Caco-2 (cell line): ENCODE measurements at regions not wholly inside any gene's neighbourhood (a gene's known extent, or its start where the extent isn't known, plus 50 kb on each side); places are given as distances from the start of the nearest gene placed in this dataset.

Experiments
- BruUV-seq: library from RNA; stranded (reverse); fragments of 400-500 nt; replicated peaks from 2 replicates; lab custom pipeline; 2021; lab: Mats Ljungman, UMichigan
- CTCF ChIA-PET: fragments of 300-600 bp; sonication (Branson Sonifier 250); formaldehyde crosslinking; loops from one replicate; lab custom pipeline; 2022; ENCODE audit warnings: antibody characterized with exemption; lab: Charles Lee
- POLR2A ChIA-PET: fragments of 300-600 bp; sonication (Branson Sonifier 250); formaldehyde crosslinking; loops from one replicate; lab custom pipeline; 2022; ENCODE audit warnings: antibody characterized with exemption; lab: Charles Lee
- DNase-seq, 2 experiments: peaks; one replicate each; pipeline versions ENCODE4 v3.0.0 to v3.0.0-alpha.2; 2020 to 2022
- H3K27me3 ChIP-seq: replicated peaks from 2 replicates; pipeline ENCODE4 v1.6.0; 2011; ENCODE audit warnings: low read length; ENCODE audit not compliant: control insufficient read depth, insufficient read depth
- H3K36me3 ChIP-seq: 2 replicates; pipeline ENCODE4 v1.5.1; 2011; ENCODE audit warnings: low read length; ENCODE audit not compliant: control insufficient read depth, insufficient read depth
- H3K4me1 ChIP-seq: fragments of 250-450 bp; sonication (Bioruptor Pico); 2 replicates; pipeline ENCODE4 v1.5.1; 2020; ENCODE audit warnings: mild to moderate bottlenecking
- H3K4me3 ChIP-seq: 2 replicates; pipeline ENCODE4 v1.5.1; 2011; ENCODE audit warnings: low read depth, mild to moderate bottlenecking, control low read depth, low read length
- H3K9me3 ChIP-seq: fragments of 250-450 bp; sonication (Bioruptor Pico); 2 replicates; pipeline ENCODE4 v1.5.1; 2020; ENCODE audit warnings: mild to moderate bottlenecking, moderate library complexity
- H3K27ac Mint-ChIP-seq: one replicate; pipeline ENCODE4 v1.8.0; 2022; ENCODE audit warnings: mixed read lengths; ENCODE audit not compliant: unreplicated experiment
- H3K27me3 Mint-ChIP-seq: one replicate; pipeline ENCODE4 v1.8.0; 2022; ENCODE audit warnings: mixed read lengths; ENCODE audit not compliant: insufficient read depth, unreplicated experiment
- H3K36me3 Mint-ChIP-seq: one replicate; pipeline ENCODE4 v1.8.0; 2022; ENCODE audit warnings: mild to moderate bottlenecking, mixed read lengths; ENCODE audit not compliant: insufficient read depth, unreplicated experiment
- H3K4me1 Mint-ChIP-seq: one replicate; pipeline ENCODE4 v1.8.0; 2022; ENCODE audit warnings: low read depth, mixed read lengths; ENCODE audit not compliant: unreplicated experiment
- H3K4me3 Mint-ChIP-seq: one replicate; pipeline ENCODE4 v1.8.0; 2022; ENCODE audit warnings: mild to moderate bottlenecking, moderate library complexity, mixed read lengths; ENCODE audit not compliant: unreplicated experiment
- H3K9me3 Mint-ChIP-seq: one replicate; pipeline ENCODE4 v1.8.0; 2022; ENCODE audit warnings: mixed read lengths; ENCODE audit not compliant: unreplicated experiment
- CTCF ChIP-seq, 2 experiments: fragments of 200-600 bp in 1 of 2; IDR thresholded peaks; 1 replicate in 1 of 2; 2 replicates in 1 of 2; pipeline versions ENCODE4 v1.5.1 to v1.8.0; 2011 to 2022; ENCODE audit warnings: antibody characterized with exemption in 1 of 2, control low read depth in 1 of 2, inconsistent platforms in 1 of 2, low read depth in 1 of 2, low read length in 1 of 2, mild to moderate bottlenecking in 1 of 2, moderate library complexity in 1 of 2; ENCODE audit not compliant: insufficient read depth in 1 of 2, severe bottlenecking in 1 of 2, unreplicated experiment in 1 of 2
- intact Hi-C: fragments of 100-400 bp; cut with micrococcal nuclease; formaldehyde crosslinking; loops from one replicate; pipeline ENCODE4 v1.10.0; 2022; ENCODE audit not compliant: unreplicated experiment

GRCh38 chr15:53437985-53438841 is 321.2 kb downstream of the WDR72 start:
- no peak for TF ChIP-seq CTCF (IDR thresholded peaks at IDR 0.05; ENCODE audit: insufficient read depth in 1 of 2, low read depth in 1 of 2, low read length in 1 of 2, severe bottlenecking in 1 of 2, unreplicated experiment in 1 of 2)
- Mint-ChIP-seq H3K9me3 (no peaks in the 10 kb centered on the region), H3K27ac (no peak overlapping the region), H3K4me1 (no peaks in the 10 kb centered on the region), H3K36me3 (no peaks in the 10 kb centered on the region), H3K4me3 (no peak overlapping the region), H3K27me3 (peaks cover 2% of the 10 kb centered on the region)
- no peaks in the 10 kb centered on the region for H3K36me3 ChIP-seq
- ChIA-PET CTCF (no interaction called here), POLR2A (no interaction called here)
- H3K9me3 ChIP-seq, result no peaks in the 10 kb centered on the region
- H3K4me1 ChIP-seq, result no peaks in the 10 kb centered on the region
- BruUV-seq, result no TSS peak
- DNase-seq, result no peak
- intact Hi-C loops, result no loop called here
- no peak overlapping the region for H3K4me3 ChIP-seq
- H3K27me3 ChIP-seq, result no peaks in the 10 kb centered on the region

DNA sequence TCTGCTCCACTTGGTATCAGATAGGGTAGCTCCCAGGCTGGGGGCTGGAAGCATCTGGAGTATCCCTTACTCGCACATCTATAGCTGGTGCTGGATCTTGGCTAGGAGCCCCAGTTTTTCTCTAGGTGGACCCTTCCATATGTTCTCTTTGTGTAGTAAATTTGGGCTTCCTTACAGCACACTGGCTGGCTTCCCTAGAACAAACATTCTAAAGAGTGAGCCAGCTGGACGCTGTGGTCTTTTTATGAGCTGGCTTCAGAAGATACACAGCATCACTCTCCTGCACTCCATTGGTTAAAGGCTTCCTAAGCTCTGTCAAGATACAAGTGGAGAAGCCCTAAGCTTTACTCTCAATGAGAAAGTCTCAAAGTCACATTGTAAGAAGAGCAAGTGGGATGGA is 322.1 kb downstream of the WDR72 start:
- Mint-ChIP-seq H3K4me1 (no peaks in the 10 kb centered on the region), H3K9me3 (no peaks in the 10 kb centered on the region), H3K27me3 (peaks cover 2% of the 10 kb centered on the region), H3K36me3 (no peaks in the 10 kb centered on the region), H3K4me3 (no peak overlapping the region), H3K27ac (no peak overlapping the region)
- ChIA-PET CTCF (no interaction called here), POLR2A (no interaction called here)
- no peak overlapping the region for H3K4me3 ChIP-seq
- H3K36me3 ChIP-seq, result no peaks in the 10 kb centered on the region
- intact Hi-C loops, result no loop called here
- no TSS peak for BruUV-seq
- no peaks in the 10 kb centered on the region for H3K4me1 ChIP-seq
- no peaks in the 10 kb centered on the region for H3K9me3 ChIP-seq
- no peak for DNase-seq
- TF ChIP-seq CTCF (IDR thresholded peaks at IDR 0.05; ENCODE audit: insufficient read depth in 1 of 2, low read depth in 1 of 2, low read length in 1 of 2, severe bottlenecking in 1 of 2, unreplicated experiment in 1 of 2), result no peak
- H3K27me3 ChIP-seq, result no peaks in the 10 kb centered on the region

DNA sequence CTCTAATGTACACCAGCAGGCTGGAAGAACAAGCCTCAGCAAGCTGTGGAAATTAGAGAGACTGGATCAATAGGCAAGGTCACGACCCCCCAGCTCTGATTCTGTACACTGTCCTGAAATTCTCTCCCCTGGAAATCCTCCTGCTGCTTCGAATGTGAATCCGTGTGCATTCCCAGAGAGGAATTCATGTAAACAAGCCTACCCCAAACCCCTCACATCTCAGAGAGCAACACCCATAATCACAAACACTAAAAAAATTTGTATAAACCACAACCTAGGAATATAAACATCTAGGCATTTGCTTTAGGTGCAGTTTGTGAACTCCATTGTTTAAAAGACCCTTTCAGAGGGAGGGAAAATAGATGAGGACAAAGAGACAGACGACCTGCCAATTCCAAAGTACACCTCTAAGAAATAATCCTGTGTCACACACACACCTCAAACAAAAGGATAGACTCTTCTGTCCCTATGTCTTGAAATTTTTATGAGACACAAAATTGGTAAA is 325.2 kb downstream of the WDR72 start:
- Mint-ChIP-seq H3K36me3 (no peaks in the 10 kb centered on the region), H3K4me3 (no peak overlapping the region), H3K27ac (no peak overlapping the region), H3K27me3 (no peaks in the 10 kb centered on the region), H3K4me1 (no peaks in the 10 kb centered on the region), H3K9me3 (no peaks in the 10 kb centered on the region)
- no peak overlapping the region for H3K4me3 ChIP-seq
- POLR2A ChIA-PET, result no interaction called here
- H3K27me3 ChIP-seq, result no peaks in the 10 kb centered on the region
- no peaks in the 10 kb centered on the region for H3K36me3 ChIP-seq
- no peaks in the 10 kb centered on the region for H3K9me3 ChIP-seq
- intact Hi-C loops, result no loop called here
- BruUV-seq, result no TSS peak
- DNase-seq, result no peak
- no peak for TF ChIP-seq CTCF (IDR thresholded peaks at IDR 0.05; ENCODE audit: insufficient read depth in 1 of 2, low read depth in 1 of 2, low read length in 1 of 2, severe bottlenecking in 1 of 2, unreplicated experiment in 1 of 2)
- no peaks in the 10 kb centered on the region for H3K4me1 ChIP-seq
- CTCF ChIA-PET, result no interaction called here
